ENCODE measurements at regions not wholly inside any gene's neighbourhood (a gene's known extent, or its start where the extent isn't known, plus 50 kb on each side); places are given as distances from the start of the nearest gene placed in this dataset.

DNA sequence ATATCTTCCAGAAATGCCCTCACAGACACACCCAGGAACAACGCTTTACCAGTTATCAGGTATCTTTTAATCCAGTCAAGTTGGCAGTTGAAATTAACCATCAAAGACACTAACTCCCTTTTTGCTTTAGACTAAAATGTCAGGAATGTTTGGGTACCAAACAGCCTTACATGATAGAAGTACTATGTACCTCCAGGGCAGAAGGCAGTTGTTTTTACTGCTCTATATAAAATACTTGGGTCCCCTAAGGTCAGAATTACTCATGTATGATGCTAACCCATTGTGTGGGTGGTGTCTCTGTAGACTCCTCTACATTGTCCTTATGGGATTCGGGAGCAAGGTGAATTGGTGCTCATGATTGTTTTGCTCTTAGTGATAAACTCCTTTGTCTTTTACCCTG lies 492.5 kb upstream of the FLRT2 start:
- DNase-seq, result peak; percentile 1
- 65 to 80% methylated on average over 2 of the region's 2 CpGs for WGBS, 2 experiments (ENCODE audit: low coverage in 1 of 2, low lambda C conversion rate in 2 of 2, missing lambda C conversion rate in 2 of 2)
- H2AFZ ChIP-seq, result no peak overlapping the region
- no peaks in the 10 kb centered on the region for H3F3A ChIP-seq (ENCODE audit: insufficient read depth)
- no peaks in the 10 kb centered on the region for H3K9me2 ChIP-seq (ENCODE audit: insufficient read depth)
- H3K9ac ChIP-seq, result no peak overlapping the region
- peaks cover 4% of the 10 kb centered on the region; the same call in 1 of the 2 replicates for H3K27me3 ChIP-seq (replicated peaks; ENCODE audit: insufficient read depth)
- H3K27ac ChIP-seq, result no peak overlapping the region
- in situ Hi-C loops (cut with MboI), result no loop called here
- TF ChIP-seq EZH2 (IDR thresholded peaks at IDR 0.05; ENCODE audit: insufficient read depth, poor library complexity, severe bottlenecking) (no peak), EZH2phosphoT487 (IDR thresholded peaks at IDR 0.05; ENCODE audit: insufficient read depth, low read depth) (no peak)
- H3K4me1 ChIP-seq (ENCODE audit: insufficient read depth), result no peaks in the 10 kb centered on the region
- no peak overlapping the region for H3K4me2 ChIP-seq (ENCODE audit: unreplicated experiment)
- no peak overlapping the region for H3K4me3 ChIP-seq
- H3K79me2 ChIP-seq (ENCODE audit: insufficient read depth), result no peaks in the 10 kb centered on the region
- no peaks in the 10 kb centered on the region for H3K36me3 ChIP-seq (ENCODE audit: low read depth)
- no peaks in the 10 kb centered on the region for H3K9me3 ChIP-seq (ENCODE audit: low read depth)
- no peaks in the 10 kb centered on the region for H4K20me1 ChIP-seq (ENCODE audit: insufficient read depth)

DNA sequence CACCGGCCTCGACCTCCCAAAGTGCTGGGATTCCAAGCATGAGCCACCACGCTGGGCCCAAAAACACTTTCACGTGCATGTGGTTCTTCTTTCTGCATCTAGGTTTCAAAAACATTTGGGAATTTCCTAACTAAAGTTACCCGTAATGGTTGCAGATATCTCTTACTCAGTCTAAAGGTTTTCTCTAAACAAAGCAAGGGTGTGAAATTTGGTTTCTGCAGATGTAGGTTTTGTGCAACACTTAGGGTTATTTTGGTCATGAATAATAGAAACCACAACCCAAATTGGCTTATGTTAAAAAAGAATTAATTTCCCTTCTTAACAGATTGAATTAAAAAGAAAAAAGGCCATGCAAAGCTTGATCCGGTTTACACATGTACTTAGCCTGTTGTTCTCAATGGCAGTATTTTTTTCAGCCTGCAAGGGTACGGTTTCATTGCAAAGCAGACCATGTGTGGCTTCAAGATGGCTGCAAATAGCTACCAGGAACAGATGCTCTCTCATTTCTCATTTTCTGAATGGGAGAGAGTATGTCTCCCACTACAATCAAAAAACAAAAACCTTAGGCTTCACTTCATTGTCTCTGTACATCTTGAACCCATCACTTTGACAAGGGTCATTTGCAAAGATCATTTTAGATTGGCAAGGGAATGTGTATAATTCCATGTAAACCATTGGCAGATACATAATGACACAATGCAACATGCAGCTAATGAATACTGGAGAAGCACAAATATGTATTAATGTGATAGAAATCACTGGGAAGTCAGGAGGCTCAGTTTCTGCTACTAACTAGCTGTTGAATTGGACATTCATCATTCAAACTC lies 491.2 kb upstream of the FLRT2 start:
- Histone ChIP-seq H3K9me3 (ENCODE audit: low read depth) (no peaks in the 10 kb centered on the region), H3F3A (ENCODE audit: insufficient read depth) (no peaks in the 10 kb centered on the region), H4K20me1 (ENCODE audit: insufficient read depth) (no peaks in the 10 kb centered on the region), H3K9ac (no peak overlapping the region), H3K79me2 (ENCODE audit: insufficient read depth) (no peaks in the 10 kb centered on the region), H3K36me3 (ENCODE audit: low read depth) (no peaks in the 10 kb centered on the region), H2AFZ (no peak overlapping the region), H3K4me2 (ENCODE audit: unreplicated experiment) (no peak overlapping the region), H3K4me3 (no peak overlapping the region), H3K27me3 (replicated peaks; ENCODE audit: insufficient read depth) (peaks cover 4% of the 10 kb centered on the region; the same call in 1 of the 2 replicates), H3K27ac (no peak overlapping the region), H3K9me2 (ENCODE audit: insufficient read depth) (no peaks in the 10 kb centered on the region), H3K4me1 (ENCODE audit: insufficient read depth) (no peaks in the 10 kb centered on the region)
- DNase-seq, result no peak
- TF ChIP-seq EZH2phosphoT487 (IDR thresholded peaks at IDR 0.05; ENCODE audit: insufficient read depth, low read depth) (no peak), EZH2 (IDR thresholded peaks at IDR 0.05; ENCODE audit: insufficient read depth, poor library complexity, severe bottlenecking) (no peak)
- in situ Hi-C loops (cut with MboI), result no loop called here
- WGBS, 2 experiments (ENCODE audit: low coverage in 1 of 2, low lambda C conversion rate in 2 of 2, missing lambda C conversion rate in 2 of 2), result 32 to 36% methylated on average over 7 of the region's 7 CpGs

DNA sequence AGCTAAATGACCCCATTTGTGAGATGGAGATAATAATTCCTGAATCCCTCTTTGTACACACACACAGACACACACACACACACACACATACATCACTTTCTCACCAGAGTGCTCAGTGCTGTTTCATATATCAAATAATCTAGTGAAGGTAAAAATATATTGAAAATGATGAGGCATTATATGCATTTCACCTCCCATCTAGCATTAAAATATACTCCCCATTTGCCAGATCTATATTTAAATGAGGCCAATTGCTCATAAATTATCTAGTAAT lies 490.7 kb upstream of the FLRT2 start:
- in situ Hi-C loops (cut with MboI), result no loop called here
- DNase-seq, result no peak
- H3K9me2 ChIP-seq (ENCODE audit: insufficient read depth), result no peaks in the 10 kb centered on the region
- no peak overlapping the region for H2AFZ ChIP-seq
- no peaks in the 10 kb centered on the region for H3K79me2 ChIP-seq (ENCODE audit: insufficient read depth)
- H3K4me2 ChIP-seq (ENCODE audit: unreplicated experiment), result no peak overlapping the region
- H3F3A ChIP-seq (ENCODE audit: insufficient read depth), result no peaks in the 10 kb centered on the region
- no peak overlapping the region for H3K9ac ChIP-seq
- peaks cover 4% of the 10 kb centered on the region; the same call in 1 of the 2 replicates for H3K27me3 ChIP-seq (replicated peaks; ENCODE audit: insufficient read depth)
- H4K20me1 ChIP-seq (ENCODE audit: insufficient read depth), result no peaks in the 10 kb centered on the region
- H3K4me1 ChIP-seq (ENCODE audit: insufficient read depth), result no peaks in the 10 kb centered on the region
- no peaks in the 10 kb centered on the region for H3K9me3 ChIP-seq (ENCODE audit: low read depth)
- no peak overlapping the region for H3K4me3 ChIP-seq
- H3K36me3 ChIP-seq (ENCODE audit: low read depth), result no peaks in the 10 kb centered on the region
- H3K27ac ChIP-seq, result no peak overlapping the region
- no peak for TF ChIP-seq EZH2 (IDR thresholded peaks at IDR 0.05; ENCODE audit: insufficient read depth, poor library complexity, severe bottlenecking)
- TF ChIP-seq EZH2phosphoT487 (IDR thresholded peaks at IDR 0.05; ENCODE audit: insufficient read depth, low read depth), result no peak

DNA sequence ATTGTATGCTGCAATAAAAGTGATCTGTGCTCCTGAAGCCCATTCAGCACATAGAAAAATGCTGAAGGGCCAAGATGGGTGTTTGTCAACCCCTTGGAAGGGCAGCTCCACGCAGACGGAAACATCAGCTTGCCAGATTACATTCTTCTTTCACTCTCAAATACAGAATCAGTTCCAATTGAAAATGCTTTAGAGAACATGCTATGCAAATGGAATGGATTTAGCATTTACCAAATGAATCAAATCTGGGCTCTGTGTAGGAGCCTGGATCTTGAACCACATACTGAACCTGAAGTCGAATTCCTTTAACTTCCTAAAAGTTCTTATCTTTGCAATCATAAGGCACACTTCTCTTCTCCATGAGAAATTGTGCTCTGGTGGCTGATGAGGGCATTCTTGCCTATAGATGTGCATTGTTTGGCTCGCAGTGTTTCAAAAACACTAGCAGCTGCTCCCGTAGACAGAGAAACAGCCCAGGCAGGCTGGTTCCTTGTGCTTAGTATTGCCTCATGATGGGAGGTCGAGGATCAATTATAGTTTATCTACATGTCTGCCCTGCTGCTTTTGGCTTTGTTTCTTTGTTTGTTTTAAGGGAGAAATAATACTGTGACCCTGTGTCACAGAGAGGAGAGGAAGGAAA lies 489.8 kb upstream of the FLRT2 start:
- H3K79me2 ChIP-seq (ENCODE audit: insufficient read depth), result no peaks in the 10 kb centered on the region
- in situ Hi-C loops (cut with MboI), result no loop called here
- peaks cover 4% of the 10 kb centered on the region; the same call in 1 of the 2 replicates for H3K27me3 ChIP-seq (replicated peaks; ENCODE audit: insufficient read depth)
- H3K9me3 ChIP-seq (ENCODE audit: low read depth), result no peaks in the 10 kb centered on the region
- TF ChIP-seq EZH2 (IDR thresholded peaks at IDR 0.05; ENCODE audit: insufficient read depth, poor library complexity, severe bottlenecking) (no peak), EZH2phosphoT487 (IDR thresholded peaks at IDR 0.05; ENCODE audit: insufficient read depth, low read depth) (no peak)
- no peak overlapping the region for H3K4me2 ChIP-seq (ENCODE audit: unreplicated experiment)
- H3K27ac ChIP-seq, result no peak overlapping the region
- DNase-seq, result no peak
- no peaks in the 10 kb centered on the region for H3K4me1 ChIP-seq (ENCODE audit: insufficient read depth)
- no peaks in the 10 kb centered on the region for H3K36me3 ChIP-seq (ENCODE audit: low read depth)
- H3K4me3 ChIP-seq, result no peak overlapping the region
- WGBS, 2 experiments (ENCODE audit: low coverage in 1 of 2, low lambda C conversion rate in 2 of 2, missing lambda C conversion rate in 2 of 2), result 18 to 20% methylated on average over 6 of the region's 6 CpGs
- H3K9me2 ChIP-seq (ENCODE audit: insufficient read depth), result no peaks in the 10 kb centered on the region
- H3K9ac ChIP-seq, result no peak overlapping the region
- no peaks in the 10 kb centered on the region for H3F3A ChIP-seq (ENCODE audit: insufficient read depth)
- no peaks in the 10 kb centered on the region for H4K20me1 ChIP-seq (ENCODE audit: insufficient read depth)
- H2AFZ ChIP-seq, result no peak overlapping the region
